ENCODE measurements at regions not wholly inside any gene's neighbourhood (a gene's known extent, or its start where the extent isn't known, plus 50 kb on each side); places are given as distances from the start of the nearest gene placed in this dataset.
"Not testable (repeated sequence)": the region's sequence is repeated elsewhere in the genome, so short reads cannot be mapped to it uniquely, and the experiment has no call there.

GRCh38 chr13:86584301-86584700 is 785.1 kb upstream of the SLITRK6 start:
- DNase-seq = no peak

GRCh38 chr13:86585835-86586234 is 786.6 kb upstream of the SLITRK6 start:
- no peak for DNase-seq

- DNase-seq = peak; percentile 68
Measured at GRCh38 chr13:86591862-86592261, 792.6 kb upstream of the SLITRK6 start.

GRCh38 chr13:86601351-86601750 is 802.1 kb upstream of the SLITRK6 start:
- DNase-seq = peak; percentile 4

GRCh38 chr13:86606264-86606663 is 807.0 kb upstream of the SLITRK6 start:
- DNase-seq = no peak

GRCh38 chr13:86608701-86609100 is 809.5 kb upstream of the SLITRK6 start:
- no peak for DNase-seq

GRCh38 chr13:86633346-86633745 is 834.1 kb upstream of the SLITRK6 start:
- no peak for DNase-seq

GRCh38 chr13:86651171-86651570 is 852.0 kb upstream of the SLITRK6 start:
- DNase-seq = not testable (repeated sequence)

GRCh38 chr13:86653009-86653408 is 853.8 kb upstream of the SLITRK6 start:
- no peak for DNase-seq

- no peak for DNase-seq
Measured at GRCh38 chr13:86655561-86655960, 856.3 kb upstream of the SLITRK6 start.

GRCh38 chr13:86660090-86660489 is 860.9 kb upstream of the SLITRK6 start:
- DNase-seq = no peak

- DNase-seq = no peak
Measured at GRCh38 chr13:86665842-86666241, 866.6 kb upstream of the SLITRK6 start.

GRCh38 chr13:86673931-86674431 is 874.8 kb upstream of the SLITRK6 start:
- no peak for DNase-seq

GRCh38 chr13:86681223-86681622 is 882.0 kb upstream of the SLITRK6 start:
- DNase-seq = no peak

- no peak for DNase-seq
Measured at GRCh38 chr13:86684402-86684801, 885.2 kb upstream of the SLITRK6 start.

- no peak for DNase-seq
Measured at GRCh38 chr13:86689911-86690310, 890.7 kb upstream of the SLITRK6 start.

GRCh38 chr13:86692291-86692690 is 893.1 kb upstream of the SLITRK6 start:
- no peak for DNase-seq

- DNase-seq = peak; percentile 94
Measured at GRCh38 chr13:86710013-86710412, 910.8 kb upstream of the SLITRK6 start.

GRCh38 chr13:86710896-86711295 is 911.7 kb upstream of the SLITRK6 start:
- no peak for DNase-seq

GRCh38 chr13:86714495-86714894 is 915.3 kb upstream of the SLITRK6 start:
- no peak for DNase-seq

GRCh38 chr13:86725105-86725504 is 925.9 kb upstream of the SLITRK6 start:
- DNase-seq = no peak

- peak; percentile 90 for DNase-seq
Measured at GRCh38 chr13:86729206-86729605, 930.0 kb upstream of the SLITRK6 start.

GRCh38 chr13:86731987-86732386 is 932.8 kb upstream of the SLITRK6 start:
- peak; percentile 41 for DNase-seq

GRCh38 chr13:86737334-86737932 is 933.7 kb upstream of the SLITRK5 start:
- no peak for DNase-seq

- no peak for DNase-seq
Measured at GRCh38 chr13:86741762-86742285, 929.3 kb upstream of the SLITRK5 start.

Measured in MV-4-11 (cell line).